IMR-90 (cell line): ENCODE measurements at regions not wholly inside any gene's neighbourhood (a gene's known extent, or its start where the extent isn't known, plus 50 kb on each side); places are given as distances from the start of the nearest gene placed in this dataset.

Experiments used
- MAFK ChIP-seq: IDR thresholded peaks from 2 replicates; pipeline ENCODE4 v1.6.1; 2012; ENCODE audit warnings: low read depth, low read length, improper control_type of control experiment
- POLR2A ChIP-seq: IDR thresholded peaks from 2 replicates; pipeline ENCODE4 v1.6.1; 2012; ENCODE audit warnings: mild to moderate bottlenecking, low read depth, low read length
- TF ChIP-seq, protein P1 (sequence below): conservative IDR thresholded peaks from 2 replicates; pipeline ENCODE4 v1.5.1; 2012; ENCODE audit warnings: mild to moderate bottlenecking, low read depth, low read length, improper control_type of control experiment

DNA sequence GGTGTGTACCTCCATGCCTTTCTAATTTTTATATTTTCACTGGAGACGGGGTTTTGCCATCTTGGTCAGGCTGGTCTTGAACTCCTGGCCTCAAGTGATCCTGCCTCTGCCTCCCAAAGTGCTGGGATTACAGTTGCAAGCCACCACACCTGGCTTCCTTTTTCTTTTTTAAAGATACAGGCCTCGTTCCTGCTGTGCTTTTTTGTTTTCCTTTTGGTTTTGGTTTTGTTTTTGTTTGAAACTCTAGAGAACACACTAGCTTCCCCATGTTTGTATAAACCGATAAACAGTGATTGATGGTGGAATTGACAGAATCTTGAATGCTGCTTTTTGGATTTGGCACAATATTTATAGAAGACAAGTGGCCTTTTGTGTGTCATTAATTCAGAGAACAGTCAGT, 1603.4 kb downstream of the MAT2B start:
- TF ChIP-seq POLR2A (no peak), MAFK (no peak)
- TF ChIP-seq, protein P1, sequence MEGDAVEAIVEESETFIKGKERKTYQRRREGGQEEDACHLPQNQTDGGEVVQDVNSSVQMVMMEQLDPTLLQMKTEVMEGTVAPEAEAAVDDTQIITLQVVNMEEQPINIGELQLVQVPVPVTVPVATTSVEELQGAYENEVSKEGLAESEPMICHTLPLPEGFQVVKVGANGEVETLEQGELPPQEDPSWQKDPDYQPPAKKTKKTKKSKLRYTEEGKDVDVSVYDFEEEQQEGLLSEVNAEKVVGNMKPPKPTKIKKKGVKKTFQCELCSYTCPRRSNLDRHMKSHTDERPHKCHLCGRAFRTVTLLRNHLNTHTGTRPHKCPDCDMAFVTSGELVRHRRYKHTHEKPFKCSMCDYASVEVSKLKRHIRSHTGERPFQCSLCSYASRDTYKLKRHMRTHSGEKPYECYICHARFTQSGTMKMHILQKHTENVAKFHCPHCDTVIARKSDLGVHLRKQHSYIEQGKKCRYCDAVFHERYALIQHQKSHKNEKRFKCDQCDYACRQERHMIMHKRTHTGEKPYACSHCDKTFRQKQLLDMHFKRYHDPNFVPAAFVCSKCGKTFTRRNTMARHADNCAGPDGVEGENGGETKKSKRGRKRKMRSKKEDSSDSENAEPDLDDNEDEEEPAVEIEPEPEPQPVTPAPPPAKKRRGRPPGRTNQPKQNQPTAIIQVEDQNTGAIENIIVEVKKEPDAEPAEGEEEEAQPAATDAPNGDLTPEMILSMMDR, result no peak
